ACC112 (cell line): ENCODE measurements at regions not wholly inside any gene's neighbourhood (a gene's known extent, or its start where the extent isn't known, plus 50 kb on each side); places are given as distances from the start of the nearest gene placed in this dataset.

Experiments
- H2AFZ ChIP-seq: fragments of 200-600 bp; sonication (generic); one replicate; pipeline ENCODE4 v1.6.0; 2017; ENCODE audit warnings: antibody characterized with exemption, low read length; ENCODE audit not compliant: unreplicated experiment
- H3K27ac ChIP-seq: fragments of 200-600 bp; sonication (generic); 2 replicates; pipeline ENCODE4 v1.5.1; 2014; ENCODE audit warnings: low read depth, mild to moderate bottlenecking, antibody characterized with exemption, low read length, moderate library complexity
- H3K27me3 ChIP-seq: fragments of 200-600 bp; sonication (generic); 2 replicates; pipeline ENCODE4 v1.6.1; 2014; ENCODE audit warnings: mild to moderate bottlenecking, antibody characterized with exemption, low read length, moderate library complexity, mixed read lengths; ENCODE audit not compliant: insufficient read depth
- H3K36me3 ChIP-seq: fragments of 200-600 bp; sonication (generic); 2 replicates; pipeline ENCODE4 v1.6.1; 2016; ENCODE audit warnings: mild to moderate bottlenecking, antibody characterized with exemption, low read length, moderate library complexity, mixed read lengths; ENCODE audit not compliant: insufficient read depth
- H3K4me1 ChIP-seq: fragments of 200-600 bp; sonication (generic); one replicate; pipeline ENCODE4 v1.6.1; 2016; ENCODE audit warnings: low read length, mixed read lengths; ENCODE audit not compliant: insufficient read depth, unreplicated experiment, control insufficient read depth
- H3K4me3 ChIP-seq: fragments of 200-600 bp; sonication (generic); 2 replicates; pipeline ENCODE4 v1.5.1; 2014; ENCODE audit warnings: mild to moderate bottlenecking, low read depth, low read length
- H3K79me2 ChIP-seq: fragments of 200-600 bp; sonication (generic); one replicate; pipeline ENCODE4 v1.6.0; 2016; ENCODE audit warnings: low read length; ENCODE audit not compliant: control insufficient read depth, unreplicated experiment, insufficient read depth

GRCh38 chr17:71516149-71516548 is 604.7 kb upstream of the SOX9 start:
- H3K79me2 ChIP-seq: no peaks in the 10 kb centered on the region
- H3K27ac ChIP-seq: no peak overlapping the region
- H3K36me3 ChIP-seq: no peaks in the 10 kb centered on the region
- no peak overlapping the region for H3K4me3 ChIP-seq
- no peak overlapping the region for H2AFZ ChIP-seq
- no peaks in the 10 kb centered on the region for H3K4me1 ChIP-seq
- no peaks in the 10 kb centered on the region for H3K27me3 ChIP-seq

GRCh38 chr17:71519285-71519684 is 601.5 kb upstream of the SOX9 start:
- Histone ChIP-seq H3K4me3 (no peak overlapping the region), H3K4me1 (no peaks in the 10 kb centered on the region), H3K27ac (no peak overlapping the region), H2AFZ (no peak overlapping the region), H3K79me2 (no peaks in the 10 kb centered on the region), H3K27me3 (no peaks in the 10 kb centered on the region), H3K36me3 (no peaks in the 10 kb centered on the region)

GRCh38 chr17:71521724-71522123 is 599.1 kb upstream of the SOX9 start:
- no peaks in the 10 kb centered on the region for H3K79me2 ChIP-seq
- no peak overlapping the region for H2AFZ ChIP-seq
- no peak overlapping the region for H3K27ac ChIP-seq
- H3K36me3 ChIP-seq: no peaks in the 10 kb centered on the region
- no peaks in the 10 kb centered on the region for H3K4me1 ChIP-seq
- no peaks in the 10 kb centered on the region for H3K27me3 ChIP-seq
- H3K4me3 ChIP-seq: no peak overlapping the region

- Histone ChIP-seq H3K79me2 (no peaks in the 10 kb centered on the region), H3K4me3 (no peak overlapping the region), H3K27ac (no peak overlapping the region), H3K27me3 (no peaks in the 10 kb centered on the region), H3K4me1 (no peaks in the 10 kb centered on the region), H2AFZ (no peak overlapping the region), H3K36me3 (no peaks in the 10 kb centered on the region)
Observed at GRCh38 chr17:71522383-71522782, 598.4 kb upstream of the SOX9 start.

- Histone ChIP-seq H3K79me2 (no peaks in the 10 kb centered on the region), H2AFZ (no peak overlapping the region), H3K4me3 (no peak overlapping the region), H3K4me1 (no peaks in the 10 kb centered on the region), H3K27me3 (no peaks in the 10 kb centered on the region), H3K27ac (no peak overlapping the region), H3K36me3 (no peaks in the 10 kb centered on the region)
Observed at GRCh38 chr17:71527311-71527710, 593.5 kb upstream of the SOX9 start.

GRCh38 chr17:71528210-71528609 is 592.6 kb upstream of the SOX9 start:
- H3K36me3 ChIP-seq: no peaks in the 10 kb centered on the region
- H3K4me3 ChIP-seq: no peak overlapping the region
- H3K27ac ChIP-seq: no peak overlapping the region
- no peaks in the 10 kb centered on the region for H3K27me3 ChIP-seq
- no peaks in the 10 kb centered on the region for H3K4me1 ChIP-seq
- no peaks in the 10 kb centered on the region for H3K79me2 ChIP-seq
- no peak overlapping the region for H2AFZ ChIP-seq

GRCh38 chr17:71530248-71530647 is 590.6 kb upstream of the SOX9 start:
- Histone ChIP-seq H3K4me1 (no peaks in the 10 kb centered on the region), H3K36me3 (no peaks in the 10 kb centered on the region), H2AFZ (no peak overlapping the region), H3K27me3 (no peaks in the 10 kb centered on the region), H3K79me2 (no peaks in the 10 kb centered on the region), H3K27ac (no peak overlapping the region), H3K4me3 (no peak overlapping the region)

GRCh38 chr17:71535321-71535720 is 585.5 kb upstream of the SOX9 start:
- no peak overlapping the region for H3K27ac ChIP-seq
- no peaks in the 10 kb centered on the region for H3K4me1 ChIP-seq
- H3K36me3 ChIP-seq: no peaks in the 10 kb centered on the region
- H3K4me3 ChIP-seq: no peak overlapping the region
- H3K79me2 ChIP-seq: no peaks in the 10 kb centered on the region
- no peaks in the 10 kb centered on the region for H3K27me3 ChIP-seq
- no peak overlapping the region for H2AFZ ChIP-seq

- H3K79me2 ChIP-seq: no peaks in the 10 kb centered on the region
Observed at GRCh38 chr17:71546419-71546818, 574.4 kb upstream of the SOX9 start.

GRCh38 chr17:71547904-71548303 is 572.9 kb upstream of the SOX9 start:
- Histone ChIP-seq H3K4me3 (no peak overlapping the region), H3K36me3 (no peaks in the 10 kb centered on the region), H2AFZ (no peak overlapping the region), H3K27ac (no peak overlapping the region), H3K79me2 (no peaks in the 10 kb centered on the region), H3K27me3 (no peaks in the 10 kb centered on the region), H3K4me1 (peaks cover 6% of the 10 kb centered on the region)

More at GRCh38 chr17:71546419-71546818, 574.4 kb upstream of the SOX9 start:
- H3K4me1 ChIP-seq: peaks cover 6% of the 10 kb centered on the region
- no peak overlapping the region for H3K27ac ChIP-seq
- no peaks in the 10 kb centered on the region for H3K36me3 ChIP-seq
- no peak overlapping the region for H2AFZ ChIP-seq
- no peaks in the 10 kb centered on the region for H3K27me3 ChIP-seq
- no peak overlapping the region for H3K4me3 ChIP-seq

GRCh38 chr17:71548540-71549190 is 572.2 kb upstream of the SOX9 start:
- Histone ChIP-seq H2AFZ (no peak overlapping the region), H3K79me2 (no peaks in the 10 kb centered on the region), H3K27me3 (no peaks in the 10 kb centered on the region), H3K4me1 (peaks cover 6% of the 10 kb centered on the region), H3K36me3 (no peaks in the 10 kb centered on the region), H3K4me3 (no peak overlapping the region), H3K27ac (no peak overlapping the region)
